ENCODE measurements at regions not wholly inside any gene's neighbourhood (a gene's known extent, or its start where the extent isn't known, plus 50 kb on each side); places are given as distances from the start of the nearest gene placed in this dataset.

GRCh38 chr15:70247281-70247680 is 149.6 kb upstream of the TLE3 start:
- H3K4me1 ChIP-seq (replicated peaks in 1 of 2; ENCODE audit: control insufficient read depth in 2 of 2, insufficient read depth in 2 of 2, low read length in 2 of 2): no peaks in the 10 kb centered on the region; a peak in 1 of 5 replicates
- H4K20me1 ChIP-seq (replicated peaks; ENCODE audit: control insufficient read depth, insufficient read depth, low read length): no peaks in the 10 kb centered on the region
- FAIRE-seq (no peak), ATAC-seq (no peak), DNase-seq (ENCODE audit: extremely low read depth in 1 of 4, low spot score in 3 of 4) (no peak)
- WGBS (ENCODE audit: insufficient coverage, low coverage, missing lambda C conversion rate): 0% methylated on average over 6 of the region's 6 CpGs
- H3K27me3 ChIP-seq (ENCODE audit: control insufficient read depth in 2 of 2, insufficient read depth in 2 of 2, low read length in 2 of 2): peaks cover 19 to 66% of the 10 kb centered on the region in 2 experiments; a peak in 4 of 5 replicates
- H3K36me3 ChIP-seq (ENCODE audit: control insufficient read depth, insufficient read depth, low read length): no peaks in the 10 kb centered on the region
- no peak overlapping the region for H3K9ac ChIP-seq (ENCODE audit: insufficient read depth in 1 of 2, low read depth in 2 of 2, low read length in 2 of 2)
- no peak overlapping the region for H3K4me3 ChIP-seq
- CTCF ChIA-PET (ENCODE audit: low intra/inter-chr PET ratio): no interaction called here
- H3K27ac ChIP-seq (ENCODE audit: extremely low read depth, low read depth, low read length): no peak overlapping the region
- intact Hi-C loops (cut with micrococcal nuclease): no loop called here
- H3K9me1 ChIP-seq (ENCODE audit: control insufficient read depth, insufficient read depth, low read length): no peaks in the 10 kb centered on the region
- in situ Hi-C loops (cut with MboI): no loop called here
- no peak for TF ChIP-seq RBM25 (IDR thresholded peaks at IDR 0.05; ENCODE audit: low read depth, low read length, severe bottlenecking)
- TF ChIP-seq TFE3 (CRISPR knock-in tag; IDR thresholded peaks at IDR 0.05): no peak
- no peak for TF ChIP-seq ZNF280A (IDR thresholded peaks at IDR 0.05; ENCODE audit: low read depth, partially characterized antibody)
- TF ChIP-seq EGR1 (conservative IDR thresholded peaks at IDR 0.05): no peak
- POLR2A ChIA-PET: interaction anchor here (1.0 kb wide), 1 partner anchor 205 kb away, joined by 3 read pairs; no protein-coding TSS in a partner anchor
- H3K4me2 ChIP-seq (ENCODE audit: insufficient read depth, low read length): no peak overlapping the region
- H2AFZ ChIP-seq (ENCODE audit: low read depth, low read length): no peak overlapping the region
- no TSS peak for BruUV-seq (replicated peaks)
- no peaks in the 10 kb centered on the region for H3K79me2 ChIP-seq (ENCODE audit: control insufficient read depth, insufficient read depth, low read length)
- no peaks in the 10 kb centered on the region for H3K9me3 ChIP-seq (replicated peaks; ENCODE audit: control insufficient read depth, insufficient read depth, low read depth, low read length)
